HAP-1 (cell line): ENCODE measurements at regions not wholly inside any gene's neighbourhood (a gene's known extent, or its start where the extent isn't known, plus 50 kb on each side); places are given as distances from the start of the nearest gene placed in this dataset.

Source experiments
- DNase-seq, 2 experiments: peaks; one replicate each; pipeline ENCODE4 v3.0.0-alpha.2; 2016 to 2020; ENCODE audit warnings: low spot score in 2 of 2
- H3K27me3 ChIP-seq: fragments of 250-450 bp; sonication (Bioruptor Pico); 2 replicates; pipeline ENCODE4 v1.5.1; 2020; ENCODE audit warnings: low read depth, mild to moderate bottlenecking, moderate library complexity
- H3K36me3 ChIP-seq: fragments of 250-450 bp; sonication (Bioruptor Pico); replicated peaks from 2 replicates; pipeline ENCODE4 v1.5.1; 2020; ENCODE audit warnings: mild to moderate bottlenecking
- H3K4me1 ChIP-seq: fragments of 250-450 bp; sonication (Bioruptor Pico); 2 replicates; pipeline ENCODE4 v1.5.1; 2020; ENCODE audit warnings: mild to moderate bottlenecking
- H3K4me3 ChIP-seq: fragments of 250-450 bp; sonication (Bioruptor Pico); 2 replicates; pipeline ENCODE4 v1.5.1; 2020; ENCODE audit warnings: mild to moderate bottlenecking, moderate library complexity
- H3K9me3 ChIP-seq: fragments of 250-450 bp; sonication (Bioruptor Pico); 2 replicates; pipeline ENCODE4 v1.5.1; 2020; ENCODE audit warnings: mild to moderate bottlenecking, moderate library complexity
- in situ Hi-C: fragments of 300-500 bp; cut with MboI; formaldehyde crosslinking; loops from 3 replicates; pipeline ENCODE4 v1.14.3; 2020; ENCODE audit warnings: low sequenced_read_pairs, inconsistent platforms, mixed read lengths

GRCh38 chr16:77116856-77117255 is 74.1 kb upstream of the MON1B start:
- H3K4me3 ChIP-seq: no peak overlapping the region
- H3K27me3 ChIP-seq: no peaks in the 10 kb centered on the region; the same call in 1 of the 2 replicates
- in situ Hi-C loops: no loop called here
- H3K4me1 ChIP-seq: no peaks in the 10 kb centered on the region
- H3K36me3 ChIP-seq: no peaks in the 10 kb centered on the region
- no peaks in the 10 kb centered on the region for H3K9me3 ChIP-seq
- DNase-seq: no peak

DNA sequence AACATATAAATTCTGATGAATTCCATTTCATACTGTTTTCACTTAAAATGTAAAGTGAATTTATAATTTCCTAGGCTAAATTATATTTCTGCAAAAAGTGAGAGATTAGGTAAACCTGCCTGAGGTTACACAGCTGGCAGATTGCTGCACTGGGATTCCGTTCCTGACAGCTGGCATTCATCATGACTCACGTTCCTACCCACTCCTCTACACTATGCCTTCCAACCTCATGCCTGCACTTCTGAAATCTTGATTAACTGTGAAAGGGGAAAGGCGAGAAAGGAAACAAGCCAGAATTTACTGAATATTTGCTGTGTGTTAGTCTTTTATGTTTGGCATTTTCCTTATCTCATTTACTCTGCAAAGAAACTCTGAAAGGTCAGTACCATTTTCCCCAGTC is 73.3 kb upstream of the MON1B start:
- Histone ChIP-seq H3K9me3 (no peaks in the 10 kb centered on the region), H3K36me3 (no peaks in the 10 kb centered on the region), H3K4me1 (no peaks in the 10 kb centered on the region), H3K27me3 (no peaks in the 10 kb centered on the region; the same call in 1 of the 2 replicates), H3K4me3 (no peak overlapping the region)
- in situ Hi-C loops: no loop called here
- DNase-seq: no peak

- in situ Hi-C loops: no loop called here
- no peaks in the 10 kb centered on the region for H3K9me3 ChIP-seq
- no peaks in the 10 kb centered on the region for H3K4me1 ChIP-seq
- H3K4me3 ChIP-seq: no peak overlapping the region
- no peaks in the 10 kb centered on the region for H3K27me3 ChIP-seq
- no peak for DNase-seq
- no peaks in the 10 kb centered on the region for H3K36me3 ChIP-seq
These were observed 59.6 kb upstream of the MON1B start for GRCh38 chr16:77131398-77131797.

DNA sequence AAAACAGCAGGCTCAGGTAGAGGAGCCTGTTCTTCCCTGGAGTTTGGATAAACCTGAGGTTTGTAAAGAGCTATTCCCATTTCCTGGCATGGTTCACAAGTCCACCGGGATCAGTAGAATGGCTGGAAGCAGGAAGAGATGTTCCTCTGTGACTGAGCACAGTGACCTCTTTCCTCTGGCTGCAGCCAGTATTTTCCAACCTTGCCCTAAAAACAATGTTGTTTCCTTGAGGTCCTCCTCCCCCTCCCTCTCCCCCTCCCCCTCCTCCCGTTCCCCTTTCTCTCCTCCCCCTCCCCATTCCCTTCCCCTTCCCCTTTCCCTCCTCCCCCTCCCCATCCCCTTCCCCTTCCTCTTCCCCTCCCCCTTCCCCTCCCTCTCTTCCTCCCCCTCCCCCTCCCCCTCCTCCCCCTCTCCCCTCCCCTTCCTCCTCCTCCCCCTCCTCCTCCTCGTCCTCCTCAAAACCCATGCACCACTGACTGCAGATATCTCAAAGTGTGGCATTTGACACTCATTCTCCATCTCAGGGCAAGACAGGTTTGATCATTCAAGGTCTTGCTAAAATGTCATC is 58.9 kb upstream of the MON1B start:
- in situ Hi-C loops: no loop called here
- H3K4me1 ChIP-seq: no peaks in the 10 kb centered on the region
- no peaks in the 10 kb centered on the region for H3K27me3 ChIP-seq
- no peak overlapping the region for H3K4me3 ChIP-seq
- DNase-seq: no peak
- no peaks in the 10 kb centered on the region for H3K9me3 ChIP-seq
- no peaks in the 10 kb centered on the region for H3K36me3 ChIP-seq

DNA sequence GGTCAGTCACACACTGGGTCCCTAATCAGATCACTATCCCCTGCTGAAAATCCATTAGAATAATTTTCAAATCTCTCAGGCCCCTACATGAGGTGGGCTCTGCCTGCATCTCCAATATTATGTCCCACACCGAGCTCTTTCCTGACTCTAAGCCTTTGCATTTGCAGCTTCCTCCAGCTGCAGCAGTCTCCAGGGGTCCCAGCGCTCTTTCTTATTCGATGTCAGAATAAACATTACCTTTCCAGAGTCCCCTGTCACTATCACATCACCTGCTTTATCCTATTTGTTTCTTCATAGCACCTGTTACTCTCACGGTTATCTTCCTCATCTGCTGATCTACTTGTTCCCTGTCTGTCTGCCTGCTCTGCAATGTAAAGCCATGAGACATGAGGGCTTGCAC is 57.3 kb upstream of the MON1B start:
- no peaks in the 10 kb centered on the region for H3K9me3 ChIP-seq
- no peaks in the 10 kb centered on the region for H3K4me1 ChIP-seq
- no peaks in the 10 kb centered on the region for H3K36me3 ChIP-seq
- no peaks in the 10 kb centered on the region for H3K27me3 ChIP-seq
- no peak overlapping the region for H3K4me3 ChIP-seq
- DNase-seq: no peak
- in situ Hi-C loops: no loop called here

DNA sequence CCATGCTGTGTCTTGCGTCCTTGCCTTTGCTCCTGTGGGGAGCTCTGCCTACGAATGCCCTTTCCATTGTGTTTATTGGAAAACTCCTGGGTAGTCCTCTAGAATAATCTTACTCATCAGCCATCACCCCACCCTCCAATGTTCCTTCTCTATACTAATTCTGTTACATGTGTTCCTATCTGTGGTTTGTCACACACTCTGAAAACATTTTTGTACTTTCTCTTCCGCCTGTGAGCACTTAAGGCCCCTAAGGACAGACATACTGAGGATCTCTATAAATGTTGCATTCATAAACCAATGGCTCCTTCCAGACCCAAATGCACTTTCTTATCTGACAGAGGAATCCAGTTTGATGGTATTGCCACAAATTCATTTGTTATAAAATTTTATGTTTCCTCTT is 53.9 kb upstream of the MON1B start:
- no peak for DNase-seq
- Histone ChIP-seq H3K27me3 (no peaks in the 10 kb centered on the region), H3K4me3 (no peak overlapping the region)

More for the DNA sequence above, 53.9 kb upstream of the MON1B start:
- no peaks in the 10 kb centered on the region for H3K4me1 ChIP-seq
- H3K9me3 ChIP-seq: no peaks in the 10 kb centered on the region
- in situ Hi-C loops: no loop called here
- H3K36me3 ChIP-seq: no peaks in the 10 kb centered on the region
